ENCODE measurements at regions not wholly inside any gene's neighbourhood (a gene's known extent, or its start where the extent isn't known, plus 50 kb on each side); places are given as distances from the start of the nearest gene placed in this dataset.

DNA sequence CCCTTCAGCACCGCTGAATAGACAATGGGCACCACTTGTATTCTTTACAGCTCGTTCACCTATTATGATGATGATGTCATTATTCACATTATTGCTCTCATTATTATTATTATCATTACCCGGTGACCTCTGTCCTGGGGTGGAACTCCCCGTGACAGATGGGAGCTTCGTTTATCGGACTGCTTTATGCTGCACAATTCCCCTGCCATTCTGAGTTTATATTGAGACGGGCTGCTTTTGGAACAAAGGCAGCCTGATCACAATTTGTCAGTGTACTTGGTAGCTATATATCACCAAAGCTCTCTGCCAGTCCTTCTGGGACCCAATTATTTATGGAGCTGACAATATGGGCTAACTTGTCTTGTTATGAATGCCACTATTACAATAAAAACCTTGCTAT is 1145.6 kb upstream of the WWC1 start:
- ATAC-seq (no peak), DNase-seq (no peak)
- in situ Hi-C loops (cut with MboI; ENCODE audit: low sequenced_read_pairs in 4 of 4) (no loop called here), intact Hi-C loops (cut with DNase I; ENCODE audit: low total_unique reads) (no loop called here)
- Histone ChIP-seq H3K4me3 (no peak overlapping the region), H3K27ac (no peak overlapping the region), H3K4me1 (no peaks in the 10 kb centered on the region), H3K9me3 (no peaks in the 10 kb centered on the region), H3K36me3 (no peaks in the 10 kb centered on the region), H3K27me3 (no peaks in the 10 kb centered on the region)
- TF ChIP-seq, protein P1, sequence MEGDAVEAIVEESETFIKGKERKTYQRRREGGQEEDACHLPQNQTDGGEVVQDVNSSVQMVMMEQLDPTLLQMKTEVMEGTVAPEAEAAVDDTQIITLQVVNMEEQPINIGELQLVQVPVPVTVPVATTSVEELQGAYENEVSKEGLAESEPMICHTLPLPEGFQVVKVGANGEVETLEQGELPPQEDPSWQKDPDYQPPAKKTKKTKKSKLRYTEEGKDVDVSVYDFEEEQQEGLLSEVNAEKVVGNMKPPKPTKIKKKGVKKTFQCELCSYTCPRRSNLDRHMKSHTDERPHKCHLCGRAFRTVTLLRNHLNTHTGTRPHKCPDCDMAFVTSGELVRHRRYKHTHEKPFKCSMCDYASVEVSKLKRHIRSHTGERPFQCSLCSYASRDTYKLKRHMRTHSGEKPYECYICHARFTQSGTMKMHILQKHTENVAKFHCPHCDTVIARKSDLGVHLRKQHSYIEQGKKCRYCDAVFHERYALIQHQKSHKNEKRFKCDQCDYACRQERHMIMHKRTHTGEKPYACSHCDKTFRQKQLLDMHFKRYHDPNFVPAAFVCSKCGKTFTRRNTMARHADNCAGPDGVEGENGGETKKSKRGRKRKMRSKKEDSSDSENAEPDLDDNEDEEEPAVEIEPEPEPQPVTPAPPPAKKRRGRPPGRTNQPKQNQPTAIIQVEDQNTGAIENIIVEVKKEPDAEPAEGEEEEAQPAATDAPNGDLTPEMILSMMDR (IDR thresholded peaks at IDR 0.05 in 4 of 5, conservative IDR thresholded peaks at IDR 0.05 in 1 of 5): no peak
- no peak for TF ChIP-seq POLR2A (IDR thresholded peaks at IDR 0.05)

GRCh38 chr5:167147879-167148278 is 1143.6 kb upstream of the WWC1 start:
- Histone ChIP-seq H3K27ac (no peak overlapping the region), H3K27me3 (no peaks in the 10 kb centered on the region), H3K9me3 (no peaks in the 10 kb centered on the region), H3K4me1 (no peaks in the 10 kb centered on the region), H3K36me3 (no peaks in the 10 kb centered on the region), H3K4me3 (no peak overlapping the region)
- no peak for DNase-seq
- in situ Hi-C loops (cut with MboI; ENCODE audit: low sequenced_read_pairs in 4 of 4): no loop called here
- no peak for TF ChIP-seq POLR2A (IDR thresholded peaks at IDR 0.05)
- TF ChIP-seq, protein P1 (IDR thresholded peaks at IDR 0.05 in 4 of 5, conservative IDR thresholded peaks at IDR 0.05 in 1 of 5): no peak
- intact Hi-C loops (cut with DNase I; ENCODE audit: low total_unique reads): no loop called here
- no peak for ATAC-seq

GRCh38 chr5:167150661-167151060 is 1140.8 kb upstream of the WWC1 start:
- Histone ChIP-seq H3K36me3 (no peaks in the 10 kb centered on the region), H3K27me3 (no peaks in the 10 kb centered on the region), H3K9me3 (no peaks in the 10 kb centered on the region), H3K27ac (no peak overlapping the region), H3K4me3 (no peak overlapping the region), H3K4me1 (no peaks in the 10 kb centered on the region)
- no peak for DNase-seq
- TF ChIP-seq POLR2A (IDR thresholded peaks at IDR 0.05): no peak
- TF ChIP-seq, protein P1 (IDR thresholded peaks at IDR 0.05 in 4 of 5, conservative IDR thresholded peaks at IDR 0.05 in 1 of 5): no peak
- intact Hi-C loops (cut with DNase I; ENCODE audit: low total_unique reads) (no loop called here), in situ Hi-C loops (cut with MboI; ENCODE audit: low sequenced_read_pairs in 4 of 4) (no loop called here)
- no peak for ATAC-seq

- Histone ChIP-seq H3K27ac (no peak overlapping the region), H3K4me1 (no peaks in the 10 kb centered on the region), H3K27me3 (no peaks in the 10 kb centered on the region), H3K9me3 (no peaks in the 10 kb centered on the region), H3K36me3 (no peaks in the 10 kb centered on the region), H3K4me3 (no peak overlapping the region)
- ATAC-seq (no peak), DNase-seq (no peak)
- in situ Hi-C loops (cut with MboI; ENCODE audit: low sequenced_read_pairs in 4 of 4): no loop called here
- TF ChIP-seq, protein P1 (IDR thresholded peaks at IDR 0.05 in 4 of 5, conservative IDR thresholded peaks at IDR 0.05 in 1 of 5): no peak
- TF ChIP-seq POLR2A (IDR thresholded peaks at IDR 0.05): no peak
- intact Hi-C loops (cut with DNase I; ENCODE audit: low total_unique reads): no loop called here
These were observed 1138.9 kb upstream of the WWC1 start for GRCh38 chr5:167152561-167152960.

GRCh38 chr5:167155387-167156005 is 1135.9 kb upstream of the WWC1 start:
- Histone ChIP-seq H3K9me3 (no peaks in the 10 kb centered on the region), H3K4me3 (no peak overlapping the region), H3K36me3 (no peaks in the 10 kb centered on the region), H3K4me1 (no peaks in the 10 kb centered on the region), H3K27me3 (no peaks in the 10 kb centered on the region), H3K27ac (no peak overlapping the region)
- DNase-seq (no peak), ATAC-seq (no peak)
- intact Hi-C loops (cut with DNase I; ENCODE audit: low total_unique reads): no loop called here
- in situ Hi-C loops (cut with MboI; ENCODE audit: low sequenced_read_pairs in 4 of 4): no loop called here
- TF ChIP-seq, protein P1 (IDR thresholded peaks at IDR 0.05 in 4 of 5, conservative IDR thresholded peaks at IDR 0.05 in 1 of 5): no peak
- no peak for TF ChIP-seq POLR2A (IDR thresholded peaks at IDR 0.05)

Data from gastrocnemius medialis (tissue), 4 donors.